NK-92 treated with Interleukin-12 subunit alpha and Interleukin-12 subunit beta, amount 100 ng/mL, for 24 hours (cell line): ENCODE measurements at regions not wholly inside any gene's neighbourhood (a gene's known extent, or its start where the extent isn't known, plus 50 kb on each side); places are given as distances from the start of the nearest gene placed in this dataset.
"Not testable (repeated sequence)": the region's sequence is repeated elsewhere in the genome, so short reads cannot be mapped to it uniquely, and the experiment has no call there.

Experiments
- DNase-seq: peaks from one replicate; lab custom pipeline; 2025; lab: John Stamatoyannopoulos, UW

DNA sequence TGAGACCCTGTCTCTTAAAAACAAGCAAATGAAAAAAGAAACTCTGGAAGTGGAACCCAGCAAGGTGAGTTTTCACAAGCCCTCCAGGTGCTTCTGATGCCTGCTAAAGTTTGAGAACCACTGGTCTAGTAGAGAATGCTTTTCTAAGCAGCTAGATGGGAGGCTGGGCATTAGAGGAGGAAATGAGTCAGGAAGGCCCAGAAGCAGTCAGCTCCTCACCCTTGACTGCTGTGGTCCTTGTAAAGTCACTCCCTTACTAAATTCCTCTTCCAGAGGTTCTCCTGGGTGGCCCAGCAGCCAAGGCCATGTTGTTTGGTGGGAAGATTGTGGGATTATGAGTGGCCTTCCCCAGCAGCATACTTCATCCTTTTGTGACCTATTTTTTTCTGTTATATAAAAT lies 52.0 kb upstream of the FYN start:
- DNase-seq: peak; percentile 34

DNA sequence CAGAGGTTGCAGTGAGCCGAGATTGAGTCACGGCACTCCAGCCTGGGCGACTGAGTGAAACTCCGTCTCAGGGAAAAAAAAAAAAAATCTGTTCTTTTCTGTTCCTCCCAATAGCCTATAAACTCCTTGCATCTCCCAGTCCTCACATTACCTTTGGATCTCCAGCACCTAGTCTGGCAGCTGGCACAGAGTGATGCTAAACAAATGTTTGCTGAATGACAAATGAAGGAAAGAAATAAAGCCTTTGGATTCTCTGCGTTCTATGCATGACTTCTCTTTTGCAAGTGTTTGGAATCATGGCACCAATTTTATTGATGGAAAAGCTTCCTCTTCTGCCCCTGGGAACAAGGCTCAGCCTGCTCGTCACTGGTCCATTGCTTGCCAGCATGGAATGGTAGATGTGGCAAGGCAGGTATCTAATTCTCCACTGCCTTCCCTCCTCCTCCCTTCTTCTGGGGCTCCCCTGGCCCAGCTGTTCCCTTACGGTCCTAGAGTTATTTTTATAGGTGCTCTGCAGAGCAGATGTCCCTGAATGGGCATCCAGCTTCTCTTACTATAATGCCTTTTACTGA lies 53.6 kb upstream of the FYN start:
- DNase-seq: no peak

DNA sequence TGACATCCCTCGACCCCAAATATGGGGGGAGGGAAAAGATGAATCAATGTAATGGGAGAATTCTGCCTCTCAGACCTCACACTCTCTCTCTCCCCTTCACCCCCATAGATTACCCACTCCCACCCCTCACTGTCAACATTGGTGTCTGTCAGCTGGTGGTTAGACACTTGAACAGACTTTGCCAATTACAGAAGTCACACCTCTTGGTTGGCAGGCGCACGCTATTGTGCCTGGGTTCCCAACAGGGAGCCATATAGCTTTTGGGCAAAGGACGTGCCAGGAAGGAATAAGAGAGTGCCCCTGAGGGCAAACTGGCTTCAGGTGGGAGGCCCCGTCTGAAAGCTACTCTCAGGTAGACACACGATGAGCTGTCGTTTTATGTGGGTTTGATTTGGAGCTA lies 54.1 kb upstream of the FYN start:
- DNase-seq: no peak

DNA sequence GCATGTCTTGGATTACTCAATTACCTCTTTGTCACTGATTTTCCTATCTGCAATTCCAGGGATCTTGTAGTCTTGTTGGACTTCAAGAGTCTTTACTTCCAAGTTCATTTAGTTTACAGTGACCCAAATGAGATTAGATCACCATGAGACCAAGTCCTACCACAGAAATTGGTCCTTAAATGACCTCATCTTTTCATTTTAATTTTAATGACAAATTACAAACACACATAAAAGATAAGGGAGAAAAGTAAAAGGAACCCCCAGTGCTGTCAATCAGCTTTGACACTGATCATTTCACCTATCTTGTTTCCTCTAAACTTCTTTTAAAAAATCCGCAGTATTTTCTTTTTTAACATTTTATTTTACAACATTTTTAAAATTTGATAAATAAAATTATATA lies 54.9 kb upstream of the FYN start:
- no peak for DNase-seq

DNA sequence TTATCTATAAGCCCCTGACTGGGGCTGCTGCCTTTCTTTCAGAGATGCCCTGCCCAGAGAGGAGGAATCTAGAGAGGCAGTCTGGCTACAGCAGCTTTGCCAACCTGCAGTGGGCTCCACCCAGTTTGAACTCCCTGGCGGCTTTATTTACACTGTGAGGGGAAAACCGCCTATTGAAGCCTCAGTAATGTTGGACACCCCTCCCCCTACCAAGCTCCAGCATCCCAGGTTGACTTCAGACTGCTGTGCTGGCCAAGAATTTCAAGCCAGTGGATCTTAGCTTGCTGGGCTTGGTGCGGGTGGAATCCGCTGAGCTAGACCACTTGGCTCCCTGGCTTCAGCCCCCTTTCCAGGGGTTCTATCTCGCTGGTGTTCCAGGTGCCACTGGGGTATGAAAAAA lies 61.4 kb upstream of the FYN start:
- not testable (repeated sequence) for DNase-seq

DNA sequence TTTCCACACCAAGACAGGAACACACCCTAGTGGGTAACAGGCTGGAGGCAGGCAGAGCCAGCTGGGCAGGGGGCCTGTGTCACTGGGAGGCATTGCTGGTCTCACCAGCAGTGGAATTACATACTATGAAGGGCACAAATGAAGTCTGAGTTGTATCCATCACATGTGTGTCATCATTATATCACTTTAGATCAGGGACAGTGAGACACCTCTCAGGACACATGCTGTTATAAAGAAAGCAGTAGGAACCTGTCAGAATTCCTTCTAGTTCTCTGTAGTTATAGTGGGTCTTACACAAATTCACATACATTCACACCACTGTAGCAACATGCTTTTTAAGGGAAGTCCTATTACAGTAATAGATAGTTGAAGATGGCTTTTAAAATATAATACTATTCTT lies 63.5 kb upstream of the FYN start:
- DNase-seq: no peak

DNA sequence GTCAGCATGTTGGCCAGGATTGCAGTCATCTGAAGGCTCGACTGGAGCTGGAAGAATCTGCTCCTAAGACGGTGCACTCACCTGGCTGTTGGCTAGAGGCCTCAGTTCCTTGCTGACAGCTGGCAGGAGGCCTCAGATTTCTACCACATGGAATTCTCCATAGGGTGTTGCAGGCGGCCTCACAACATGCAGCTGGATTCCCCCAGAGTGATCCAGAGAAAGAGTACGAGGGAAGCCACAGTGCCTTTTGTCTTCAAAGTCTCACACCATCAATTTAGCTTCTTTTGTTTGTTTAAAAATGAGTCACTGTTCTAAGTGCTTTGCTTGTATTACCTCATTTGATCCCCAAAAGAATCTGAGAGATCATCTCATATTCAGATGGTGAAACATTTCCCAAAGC lies 65.5 kb upstream of the FYN start:
- no peak for DNase-seq

DNA sequence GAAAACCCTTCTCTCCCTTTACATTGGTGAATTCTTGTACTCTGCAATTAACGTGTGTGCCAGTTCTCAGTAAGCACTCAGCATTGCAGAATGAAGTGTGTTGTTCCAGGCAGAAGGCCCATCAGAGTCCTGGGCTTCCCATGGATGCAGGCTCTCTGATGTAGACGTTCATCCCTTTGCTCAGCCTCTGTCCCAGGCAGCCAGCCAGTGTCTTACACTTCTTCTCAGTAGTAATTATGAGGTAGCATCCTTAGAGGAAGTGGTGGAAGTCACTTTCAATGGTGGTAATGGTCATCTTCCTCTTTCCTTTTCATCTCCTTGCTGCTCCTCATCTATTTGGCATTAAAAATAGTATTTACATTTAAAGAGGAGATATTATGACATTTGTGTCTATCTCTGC lies 66.7 kb upstream of the FYN start:
- no peak for DNase-seq

DNA sequence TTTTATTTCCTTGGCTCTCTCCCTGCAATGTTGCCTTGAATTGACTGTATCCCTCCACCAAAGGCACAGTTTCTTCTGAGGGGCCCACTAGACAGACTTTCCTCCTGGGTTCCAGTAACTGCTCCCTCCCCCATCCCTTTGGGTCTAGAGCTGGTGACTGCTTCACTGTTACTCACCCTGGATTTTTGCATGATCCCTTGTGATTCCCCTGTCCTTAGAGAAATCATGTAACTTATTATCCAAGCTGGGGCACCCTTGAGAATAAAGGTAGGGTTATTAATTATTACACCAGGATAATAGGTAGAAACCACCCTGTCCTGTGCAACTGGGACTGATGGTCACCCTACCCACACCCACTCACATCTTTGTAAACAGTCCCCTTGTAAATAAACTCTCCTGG lies 67.5 kb upstream of the FYN start:
- no peak for DNase-seq

DNA sequence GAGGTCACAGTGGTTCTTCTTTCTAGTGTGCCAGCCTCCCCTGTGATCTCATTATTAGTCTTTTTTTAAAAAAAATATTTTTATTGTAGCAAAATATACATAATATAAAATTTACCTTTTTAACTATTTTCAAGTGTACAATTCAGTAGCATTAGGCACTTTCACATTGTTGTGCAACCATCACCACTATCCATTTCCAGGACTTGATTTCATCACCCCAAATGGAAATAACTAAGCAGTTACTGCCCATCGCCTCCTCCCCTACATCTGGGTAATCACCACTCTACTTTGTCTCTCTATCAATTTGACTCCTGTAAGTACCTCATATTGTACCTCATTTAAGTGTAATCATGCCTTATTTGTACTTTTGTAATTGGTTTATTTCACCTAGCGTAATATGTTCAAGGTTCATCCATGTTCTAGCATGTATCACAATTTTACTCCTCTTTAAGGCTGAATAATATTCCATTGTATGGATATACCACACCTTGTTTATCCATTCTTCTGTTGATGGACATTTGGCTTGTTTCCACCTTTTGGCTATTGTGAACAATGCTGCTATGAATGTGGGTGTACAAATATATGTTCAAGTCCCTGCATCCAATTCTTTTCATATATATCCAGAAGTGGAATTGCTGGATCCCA lies 68.6 kb upstream of the FYN start:
- no peak for DNase-seq

DNA sequence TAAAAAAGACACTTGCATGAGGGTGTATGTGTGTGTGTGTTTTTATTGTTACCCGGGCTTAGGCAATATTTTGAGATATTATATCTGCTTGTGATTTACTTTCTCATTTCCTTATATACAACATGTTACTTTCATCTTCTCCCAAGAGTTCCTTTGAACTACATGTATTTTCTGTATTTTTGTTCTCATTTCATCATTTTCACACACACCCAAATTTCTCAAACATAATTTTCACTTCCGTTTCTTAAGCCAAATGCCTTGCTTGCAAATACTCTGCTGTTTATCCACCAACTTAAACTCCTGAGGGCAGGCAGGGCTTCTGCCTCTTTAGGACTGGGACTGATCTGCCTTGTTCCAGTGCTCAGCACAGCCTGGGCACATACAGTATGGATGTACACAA lies 69.3 kb upstream of the FYN start:
- no peak for DNase-seq

DNA sequence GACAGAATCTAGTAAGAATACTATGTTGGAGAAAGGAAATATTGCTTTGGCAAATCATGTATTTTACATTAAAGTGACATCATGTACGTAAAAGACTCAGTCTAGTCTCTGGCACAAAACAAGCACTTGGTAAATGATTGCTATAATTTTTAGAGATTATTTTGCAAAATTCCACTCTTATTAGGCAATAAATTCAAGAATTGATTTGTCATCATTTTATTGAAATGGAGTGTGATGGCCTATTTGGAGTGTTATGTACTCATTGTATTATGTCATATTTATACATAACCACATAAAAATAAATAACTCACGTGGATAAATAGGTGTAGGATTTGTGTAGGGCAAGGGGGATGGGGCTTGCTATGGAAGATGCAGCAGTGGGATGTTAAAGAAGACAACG lies 70.0 kb upstream of the FYN start:
- no peak for DNase-seq

DNA sequence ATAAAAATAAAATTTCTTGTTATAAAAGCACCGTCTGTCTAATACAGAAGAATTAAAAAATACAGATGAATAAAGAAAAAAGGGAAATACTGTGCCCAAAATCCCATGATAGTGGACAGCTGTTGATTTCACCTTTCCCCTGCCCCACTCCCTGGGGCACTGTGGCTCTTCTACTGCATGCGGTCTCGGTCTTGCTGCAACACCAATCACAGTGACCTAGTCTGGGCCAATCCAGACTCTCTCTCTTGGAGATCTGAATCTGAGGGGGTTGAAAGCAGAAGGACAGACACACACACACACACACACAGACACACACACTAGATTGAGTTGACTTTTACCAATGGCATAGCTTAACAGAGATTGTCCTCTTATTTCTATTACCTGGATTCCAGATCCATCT lies 70.5 kb upstream of the FYN start:
- DNase-seq: no peak

DNA sequence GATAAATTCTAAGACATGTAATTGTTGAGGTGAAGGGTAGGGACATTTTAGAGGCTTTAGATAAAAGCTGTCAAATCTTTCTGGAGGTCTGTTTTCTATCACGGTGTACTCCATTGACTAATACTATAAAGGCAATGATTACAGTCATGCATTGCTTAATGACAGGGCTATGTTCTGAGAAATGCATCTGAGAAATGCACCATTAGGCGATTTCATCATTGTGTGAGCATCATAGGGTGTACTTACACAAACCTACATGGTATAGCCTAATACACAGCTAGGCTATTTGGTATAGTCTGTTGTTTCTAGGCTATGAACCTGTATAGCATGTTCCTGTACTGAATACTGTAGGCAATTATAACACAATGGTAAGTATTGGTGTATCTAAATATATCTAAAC lies 71.3 kb upstream of the FYN start:
- no peak for DNase-seq

DNA sequence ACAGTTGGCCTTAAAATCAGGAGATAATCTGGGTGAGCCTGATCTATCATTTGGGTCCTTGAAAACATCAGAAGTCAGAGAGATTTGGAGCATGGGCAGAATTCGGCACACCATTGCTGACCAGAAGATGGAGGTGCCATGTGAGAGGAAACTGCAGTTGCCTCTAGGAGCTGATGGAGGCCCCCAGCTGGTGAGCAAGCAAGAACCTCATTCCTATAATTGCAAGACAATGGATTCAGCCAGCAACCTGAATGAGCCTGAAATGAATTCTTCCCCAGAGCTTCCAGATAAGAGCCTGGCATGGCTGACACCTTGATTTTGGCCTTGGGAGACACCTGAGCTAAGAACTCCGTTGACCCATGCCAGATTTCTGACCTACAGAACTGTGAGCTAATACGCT lies 76.3 kb upstream of the FYN start:
- DNase-seq: no peak

DNA sequence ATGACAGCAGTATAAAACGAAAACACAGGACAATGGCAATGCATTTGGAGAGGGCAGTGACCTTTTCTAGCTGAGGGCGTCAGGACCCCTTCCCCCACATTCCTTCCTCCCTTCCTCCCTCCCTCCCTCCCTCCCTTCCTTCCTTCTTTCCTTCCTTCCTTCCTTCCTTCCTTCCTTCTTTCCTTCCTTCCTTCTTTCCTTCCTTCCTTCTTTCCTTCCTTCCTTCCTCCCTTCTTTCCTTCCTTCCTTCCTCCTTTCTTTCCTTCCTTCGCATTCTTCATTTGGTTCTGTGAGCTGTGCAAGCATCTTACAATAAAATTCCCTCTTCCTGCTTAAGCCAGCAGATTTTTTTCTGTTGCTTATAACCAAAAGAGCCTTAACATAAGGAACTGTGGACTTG lies 76.7 kb upstream of the FYN start:
- not testable (repeated sequence) for DNase-seq

DNA sequence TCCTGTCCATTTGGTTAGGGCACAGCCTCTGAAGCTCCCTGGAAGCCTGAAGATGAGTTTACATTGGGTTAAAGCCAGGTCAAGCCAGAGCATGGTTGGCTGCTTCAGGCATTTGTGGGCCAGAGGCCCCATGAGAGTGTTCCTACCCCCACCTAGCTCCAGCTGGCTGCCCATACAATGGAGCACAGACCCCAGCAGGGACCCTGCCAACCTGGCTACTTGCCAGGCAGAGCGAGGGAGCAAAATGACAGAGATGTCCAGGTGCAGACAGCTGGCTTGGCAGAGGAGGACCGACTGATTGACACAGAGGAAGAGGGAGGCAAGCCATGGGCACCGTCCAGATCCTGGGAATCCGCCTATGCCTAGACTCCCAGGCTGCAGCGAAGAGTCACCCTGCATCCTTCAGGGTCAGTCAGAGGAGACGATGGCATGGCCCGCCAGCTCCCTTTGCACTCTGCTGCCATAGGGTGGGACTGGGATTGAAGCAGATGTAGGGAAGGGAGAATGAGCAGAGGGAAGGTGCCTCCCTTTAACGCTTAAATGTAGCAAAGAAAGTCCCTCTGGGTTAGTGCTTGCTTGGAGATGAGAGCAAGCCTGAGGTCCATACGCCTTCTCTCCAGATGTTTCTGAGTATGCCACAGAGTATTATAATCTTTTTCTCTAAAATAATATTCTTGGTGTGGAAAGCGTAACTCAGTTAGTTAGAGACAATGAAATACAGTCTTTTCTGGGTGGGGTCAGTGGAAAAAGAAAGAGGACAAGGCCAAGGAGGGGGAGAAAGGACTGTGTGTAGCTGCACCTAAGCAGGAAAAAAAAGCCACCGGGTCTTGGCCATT lies 77.6 kb upstream of the FYN start:
- no peak for DNase-seq

DNA sequence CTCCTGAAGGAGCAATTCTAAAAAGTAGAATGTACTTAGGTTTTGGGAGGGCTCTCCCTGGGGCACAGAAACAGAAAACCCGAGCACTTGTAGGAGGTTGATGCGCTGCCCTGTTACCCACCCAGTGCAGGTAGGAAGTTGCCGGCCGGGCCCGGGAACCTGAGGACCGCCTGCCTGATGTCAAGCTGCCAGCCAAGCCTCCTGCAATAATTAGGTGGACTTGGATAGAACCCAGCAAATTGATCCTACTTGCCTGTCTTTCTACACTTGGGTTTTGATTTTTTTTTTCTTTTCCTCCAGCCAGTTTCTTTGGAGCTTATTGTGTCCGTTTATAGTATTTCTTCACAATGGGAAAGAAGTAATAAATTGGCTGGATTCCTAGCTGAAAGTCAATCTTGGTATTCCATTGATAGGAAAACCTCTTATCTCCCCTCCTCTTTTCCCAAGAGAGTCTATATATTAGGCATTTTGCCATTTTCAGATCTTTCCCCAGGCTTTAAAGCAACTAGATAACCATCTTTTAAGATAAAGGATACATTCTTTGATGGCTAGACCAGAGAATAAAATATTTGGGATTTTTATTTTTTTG lies 78.3 kb upstream of the FYN start:
- no peak for DNase-seq

DNA sequence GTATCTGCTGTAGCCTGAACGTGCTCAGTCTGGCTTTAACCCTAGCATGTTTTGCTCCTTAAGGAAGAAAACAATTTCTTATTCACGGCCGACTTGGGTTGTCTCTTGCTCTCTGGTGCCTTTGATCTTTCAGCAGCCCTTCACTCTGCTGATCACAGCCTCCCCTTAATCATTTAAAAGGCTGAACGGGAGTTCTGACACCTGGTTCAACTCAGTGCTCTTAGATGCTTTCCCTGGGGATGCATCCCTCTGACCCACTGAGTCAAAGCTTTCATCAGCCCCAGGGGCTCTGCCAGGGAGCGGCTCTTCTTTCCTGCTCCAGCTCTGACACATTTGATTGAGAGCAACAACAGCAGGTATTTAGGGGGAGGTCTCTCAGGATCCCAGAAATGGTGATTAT lies 79.0 kb upstream of the FYN start:
- no peak for DNase-seq

DNA sequence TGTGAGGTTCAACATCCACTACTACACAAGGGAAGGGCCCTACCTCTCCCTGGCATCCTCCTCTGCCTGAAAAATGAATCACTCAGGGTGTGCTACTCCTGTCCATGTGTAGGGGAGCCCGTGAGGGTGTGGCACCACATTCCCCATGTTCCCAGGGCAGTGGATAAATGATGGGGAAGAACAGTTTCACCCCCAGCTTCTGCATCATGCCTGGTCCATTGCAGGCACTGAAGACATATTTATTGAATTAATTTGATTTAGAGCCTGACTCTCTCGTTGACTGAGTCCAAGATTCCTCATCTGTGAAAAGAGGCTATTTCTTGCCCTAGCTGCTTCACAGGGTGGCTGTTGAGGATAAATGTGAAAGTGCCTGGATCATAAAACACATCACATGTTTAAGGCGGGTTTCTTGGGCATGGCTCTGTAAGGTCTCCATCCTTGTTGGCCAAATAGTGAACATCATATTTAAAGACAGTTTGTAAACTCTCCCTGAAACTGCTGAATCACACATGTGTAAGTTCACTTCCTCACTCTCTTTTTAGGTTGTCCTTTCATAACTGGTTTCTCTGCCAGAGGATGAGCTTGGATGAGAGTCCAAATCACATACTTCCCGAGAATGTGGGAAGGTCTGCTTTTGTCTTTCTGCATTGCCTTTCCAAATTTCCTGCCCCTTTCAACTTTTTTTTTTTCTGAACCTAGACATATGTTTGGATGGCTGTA lies 79.7 kb upstream of the FYN start:
- no peak for DNase-seq

DNA sequence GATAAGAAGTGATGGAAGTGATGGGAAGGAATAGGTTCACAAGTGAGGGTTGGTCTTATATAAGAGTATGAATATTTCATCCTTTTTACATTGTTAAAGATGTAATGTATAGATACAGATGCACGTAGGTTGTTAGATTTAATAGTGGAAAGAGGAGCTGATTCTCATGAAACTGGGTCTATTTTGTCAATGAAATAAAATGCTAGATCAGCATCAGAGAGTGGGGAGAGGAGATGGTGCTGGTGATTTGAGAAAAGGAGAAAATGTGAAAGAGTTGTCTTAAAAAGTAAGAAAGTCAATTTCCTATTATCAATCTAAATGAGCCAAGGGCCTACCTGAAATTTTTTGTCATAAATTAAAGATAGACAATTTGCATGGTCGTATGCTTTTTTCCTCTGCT lies 82.8 kb upstream of the FYN start:
- DNase-seq: no peak

DNA sequence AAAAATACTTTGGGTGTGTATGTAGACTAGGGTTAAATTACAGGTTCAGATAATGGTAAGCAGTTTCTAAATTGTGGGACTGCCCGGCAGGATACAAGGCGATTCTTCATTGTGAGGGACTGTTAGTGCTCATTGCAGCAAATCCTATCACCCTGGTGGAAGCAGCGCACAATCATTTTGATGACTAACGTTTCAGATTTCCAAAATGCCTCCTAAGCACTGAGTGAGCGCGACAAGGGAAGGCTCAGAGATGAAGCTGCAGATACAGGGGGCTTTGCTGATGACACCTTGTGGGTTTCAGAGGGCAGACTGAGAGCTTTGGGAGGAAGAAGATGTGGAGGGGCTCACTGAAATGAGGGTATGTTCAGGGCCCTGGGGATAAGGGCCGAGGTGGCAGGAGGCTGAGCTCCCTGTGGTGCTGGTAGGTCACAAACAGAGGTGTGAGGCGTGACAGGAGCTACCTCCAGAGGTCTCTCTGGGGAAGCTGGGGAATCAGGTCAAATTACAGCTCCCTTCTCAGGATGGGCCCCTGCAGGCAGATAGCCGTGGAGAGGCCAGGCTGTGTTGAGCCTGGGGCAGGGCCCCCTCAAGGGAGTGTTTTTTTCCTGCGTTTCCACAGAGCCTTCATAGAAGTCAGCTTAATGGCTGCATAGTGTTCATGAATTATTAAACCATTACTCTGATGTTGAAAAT lies 84.5 kb upstream of the FYN start:
- no peak for DNase-seq
